Lower leg skin (tissue), 3 donors: ENCODE measurements at regions not wholly inside any gene's neighbourhood (a gene's known extent, or its start where the extent isn't known, plus 50 kb on each side); places are given as distances from the start of the nearest gene placed in this dataset.

Experiments
- CTCF ChIP-seq, 3 donors: fragments of 450-650 bp; IDR thresholded peaks; one replicate each; pipeline ENCODE4 v1.5.1; 2016; ENCODE audit warnings: antibody characterized with exemption in 3 of 3, mild to moderate bottlenecking in 3 of 3, moderate library complexity in 2 of 3
- POLR2A ChIP-seq, 2 donors: fragments of 450-650 bp; IDR thresholded peaks; one replicate each; pipeline ENCODE4 v1.6.1; 2016 to 2017; ENCODE audit warnings: antibody characterized with exemption in 2 of 2, mild to moderate bottlenecking in 1 of 2, moderate library complexity in 1 of 2

- TF ChIP-seq POLR2A (IDR thresholded peaks at IDR 0.05), result no peak
- TF ChIP-seq CTCF (IDR thresholded peaks at IDR 0.05), result no peak
Observed at GRCh38 chr22:49091917-49092545, 735.6 kb downstream of the BRD1 start.
